B cell (primary cell): ENCODE measurements at regions not wholly inside any gene's neighbourhood (a gene's known extent, or its start where the extent isn't known, plus 50 kb on each side); places are given as distances from the start of the nearest gene placed in this dataset.

Source experiments
- ATAC-seq: fragments of 200-7000 bp; cut with Tn5 transposase; one replicate; pipeline ENCODE4 v1.10.0; 2021; ENCODE audit warnings: low read depth, mild to moderate bottlenecking, moderate number of reproducible peaks, moderate library complexity
- CTCF ChIA-PET: fragments of 350-600 bp; sonication (Branson Sonifier 250); formaldehyde crosslinking; loops from one replicate; lab custom pipeline; 2021; ENCODE audit warnings: antibody characterized with exemption, inconsistent platforms; lab: Charles Lee
- POLR2A ChIA-PET: fragments of 350-600 bp; sonication (Branson Sonifier 250); formaldehyde crosslinking; loops from one replicate; lab custom pipeline; 2021; ENCODE audit warnings: antibody characterized with exemption; lab: Charles Lee
- DNase-seq: peaks from one replicate; pipeline ENCODE4 v3.0.0; 2013
- H2AFZ ChIP-seq: 2 replicates; pipeline ENCODE4 v1.6.1; 2012; ENCODE audit warnings: mild to moderate bottlenecking, low read depth, low read length; ENCODE audit not compliant: insufficient read depth, poor library complexity, severe bottlenecking
- H3K27ac ChIP-seq, 2 donors: 1 replicate in 1 of 2; 2 replicates in 1 of 2; pipeline ENCODE4 v1.5.1; 2012 to 2013; ENCODE audit warnings: low read length in 2 of 2, mild to moderate bottlenecking in 2 of 2, moderate library complexity in 1 of 2
- H3K27me3 ChIP-seq, 4 experiments: fragments of 200-600 bp in 1 of 4; sonication (generic) in 1 of 4; replicated peaks in 1 of 4; 1 replicate in 2 of 4; 2 replicates in 2 of 4; pipeline versions ENCODE4 v1.6.1 to v1.7.0; 2013 to 2016; ENCODE audit warnings: low read length in 3 of 4, mild to moderate bottlenecking in 2 of 4, mixed read lengths in 1 of 4, moderate library complexity in 1 of 4; ENCODE audit not compliant: insufficient read depth in 4 of 4, control insufficient read depth in 3 of 4; ENCODE audit errors: control extremely low read depth in 1 of 4
- H3K36me3 ChIP-seq, 2 experiments: replicated peaks in 1 of 2; 1 replicate in 1 of 2; 2 replicates in 1 of 2; pipeline versions ENCODE4 v1.6.1 to v1.7.1; 2013; ENCODE audit warnings: low read length in 1 of 2; ENCODE audit not compliant: insufficient read depth in 2 of 2, control insufficient read depth in 1 of 2; ENCODE audit errors: control extremely low read depth in 1 of 2, extremely low read depth in 1 of 2
- H3K4me1 ChIP-seq, 2 donors: fragments of 200-600 bp in 1 of 2; sonication (generic) in 1 of 2; 1 replicate in 1 of 2; 2 replicates in 1 of 2; pipeline versions ENCODE4 v1.5.1 to v1.6.1; 2013 to 2017; ENCODE audit warnings: low read length in 2 of 2; ENCODE audit not compliant: control insufficient read depth in 2 of 2, insufficient read depth in 2 of 2
- H3K4me2 ChIP-seq: replicated peaks from 2 replicates; pipeline ENCODE3; 2012; ENCODE audit warnings: mild to moderate bottlenecking, low read depth, low read length; ENCODE audit not compliant: poor library complexity, severe bottlenecking
- H3K4me3 ChIP-seq, 5 experiments: fragments of 200-600 bp in 1 of 5; sonication (generic) in 1 of 5; 1 replicate in 3 of 5; 2 replicates in 2 of 5; pipeline versions ENCODE4 v1.5.1 to v1.7.0; 2011 to 2016; ENCODE audit warnings: low read length in 4 of 5, mild to moderate bottlenecking in 4 of 5, low read depth in 2 of 5, control low read depth in 1 of 5, moderate library complexity in 1 of 5; ENCODE audit not compliant: insufficient read depth in 1 of 5; ENCODE audit errors: control extremely low read depth in 1 of 5, extremely low read depth in 1 of 5
- H3K79me2 ChIP-seq: fragments of 200-600 bp; sonication (generic); one replicate; pipeline ENCODE4 v1.6.0; 2016; ENCODE audit warnings: low read length; ENCODE audit not compliant: control insufficient read depth, insufficient read depth
- H3K9ac ChIP-seq: fragments of 200-600 bp; sonication (generic); 2 replicates; pipeline ENCODE4 v1.6.1; 2017; ENCODE audit warnings: mild to moderate bottlenecking, low read length, moderate library complexity
- H3K9me3 ChIP-seq, 3 donors: one replicate each; pipeline versions ENCODE4 v1.6.1 to v1.7.1; 2013; ENCODE audit warnings: low read length in 2 of 3; ENCODE audit not compliant: control insufficient read depth in 2 of 3, insufficient read depth in 1 of 3; ENCODE audit errors: control extremely low read depth in 1 of 3
- H4K20me1 ChIP-seq: 2 replicates; pipeline ENCODE4 v1.6.0; 2012; ENCODE audit warnings: mild to moderate bottlenecking, low read length; ENCODE audit not compliant: insufficient read depth, control insufficient read depth, poor library complexity, severe bottlenecking
- H3K27ac Mint-ChIP-seq: one replicate; pipeline ENCODE4 v1.8.0; 2021; ENCODE audit warnings: mixed read lengths
- H3K27me3 Mint-ChIP-seq: one replicate; pipeline ENCODE4 v1.8.0; 2021; ENCODE audit warnings: mixed read lengths
- H3K4me1 Mint-ChIP-seq: one replicate; pipeline ENCODE4 v1.8.0; 2021; ENCODE audit warnings: mixed read lengths
- H3K4me3 Mint-ChIP-seq: one replicate; pipeline ENCODE4 v1.8.0; 2021; ENCODE audit warnings: mixed read lengths
- H3K9me3 Mint-ChIP-seq: one replicate; pipeline ENCODE4 v1.8.0; 2022; ENCODE audit warnings: mixed read lengths; ENCODE audit not compliant: insufficient read depth
- CTCF ChIP-seq: fragments of 200-600 bp; IDR thresholded peaks from one replicate; pipeline ENCODE4 v1.8.0; 2022; ENCODE audit warnings: antibody characterized with exemption, mild to moderate bottlenecking
- EZH2 ChIP-seq: IDR thresholded peaks from 2 replicates; pipeline ENCODE4 v1.6.1; 2012; ENCODE audit warnings: borderline replicate concordance, low read depth, mild to moderate bottlenecking, moderate library complexity, low read length; ENCODE audit not compliant: insufficient read depth, poor library complexity, severe bottlenecking
- WGBS: methylation state at CpG from one replicate; pipeline ENCODE4 v1.1.5; 2013; ENCODE audit warnings: missing lambda C conversion rate; ENCODE audit not compliant: insufficient coverage; 5-methylcytosine and 5-hydroxymethylcytosine counted together
- intact Hi-C: fragments of 100-400 bp; cut with micrococcal nuclease; formaldehyde crosslinking; loops from one replicate; pipeline ENCODE4 v1.10.0; 2022

GRCh38 chr2:78682781-78683180, 342.7 kb upstream of the REG3G start:
- no peaks in the 10 kb centered on the region for H3K79me2 ChIP-seq
- H3K4me2 ChIP-seq = no peak overlapping the region
- ChIA-PET POLR2A (no interaction called here), CTCF (interaction anchor here (1.4 kb wide), 1 partner anchor 10 kb away, joined by 4 read pairs; no protein-coding TSS in a partner anchor)
- H3K27ac ChIP-seq = no peak overlapping the region
- Mint-ChIP-seq H3K27ac (no peak overlapping the region), H3K4me1 (no peaks in the 10 kb centered on the region), H3K9me3 (no peaks in the 10 kb centered on the region), H3K27me3 (no peaks in the 10 kb centered on the region), H3K4me3 (no peak overlapping the region)
- H3K4me3 ChIP-seq = no peak overlapping the region
- 83% methylated on average over 1 of the region's 3 CpGs for WGBS
- no peak for DNase-seq
- ATAC-seq = no peak
- H3K4me1 ChIP-seq = no peaks in the 10 kb centered on the region
- intact Hi-C loops = no loop called here
- H3K36me3 ChIP-seq = no peaks in the 10 kb centered on the region
- no peak overlapping the region for H3K9ac ChIP-seq
- TF ChIP-seq CTCF (no peak), EZH2 (no peak)
- H2AFZ ChIP-seq = no peak overlapping the region
- no peaks in the 10 kb centered on the region for H4K20me1 ChIP-seq
- peaks cover 0 to 6% (median 0%) of the 10 kb centered on the region in 3 donors for H3K9me3 ChIP-seq
- no peaks in the 10 kb centered on the region for H3K27me3 ChIP-seq

- H3K9me3 Mint-ChIP-seq = peaks cover 3% of the 10 kb centered on the region
- POLR2A ChIA-PET = no interaction called here
- no peaks in the 10 kb centered on the region for H3K79me2 ChIP-seq
Observed at GRCh38 chr2:78686625-78687153, 338.8 kb upstream of the REG3G start.

More at GRCh38 chr2:78686625-78687153, 338.8 kb upstream of the REG3G start:
- Histone ChIP-seq H3K36me3 (no peaks in the 10 kb centered on the region), H3K9me3 (peaks cover 0 to under 1% (median 0%) of the 10 kb centered on the region in 3 donors), H3K9ac (no peak overlapping the region), H3K4me3 (no peak overlapping the region), H3K4me1 (no peaks in the 10 kb centered on the region), H4K20me1 (no peaks in the 10 kb centered on the region), H2AFZ (no peak overlapping the region), H3K27me3 (no peaks in the 10 kb centered on the region), H3K27ac (no peak overlapping the region), H3K4me2 (no peak overlapping the region)
- no peak overlapping the region for H3K27ac Mint-ChIP-seq
- 80% methylated on average over 1 of the region's 3 CpGs for WGBS
- intact Hi-C loops = no loop called here
- TF ChIP-seq EZH2 (no peak), CTCF (no peak)
- CTCF ChIA-PET = no interaction called here
- DNase-seq = no peak
- H3K4me1 Mint-ChIP-seq = no peaks in the 10 kb centered on the region
- no peaks in the 10 kb centered on the region for H3K27me3 Mint-ChIP-seq
- no peak overlapping the region for H3K4me3 Mint-ChIP-seq
- ATAC-seq = no peak
